GM23338 (cell line): ENCODE measurements at regions not wholly inside any gene's neighbourhood (a gene's known extent, or its start where the extent isn't known, plus 50 kb on each side); places are given as distances from the start of the nearest gene placed in this dataset.

Source experiments
- ATAC-seq: fragments of 200-7000 bp; cut with Tn5 transposase; 3 replicates; pipeline ENCODE4 v1.9.1; 2020
- DNase-seq: peaks from one replicate; pipeline ENCODE4 v3.0.0-alpha.2; 2015; ENCODE audit warnings: low spot score
- H2AFZ ChIP-seq: fragments of 200-600 bp; sonication (generic); 2 replicates; pipeline ENCODE4 v1.8.0; 2016; ENCODE audit warnings: antibody characterized with exemption, mild to moderate bottlenecking, moderate library complexity
- H3F3A ChIP-seq: fragments of 200-600 bp; sonication (generic); replicated peaks from 2 replicates; pipeline ENCODE4 v1.8.0; 2017; ENCODE audit warnings: antibody characterized with exemption, mixed run types, low read depth
- H3K27ac ChIP-seq: fragments of 200-600 bp; sonication (generic); 2 replicates; pipeline ENCODE4 v1.6.1; 2016; ENCODE audit warnings: low read depth
- H3K27me3 ChIP-seq: fragments of 200-600 bp; sonication (generic); 2 replicates; pipeline ENCODE4 v1.8.0; 2016; ENCODE audit warnings: mild to moderate bottlenecking, mixed run types, moderate library complexity; ENCODE audit not compliant: insufficient read depth
- H3K36me3 ChIP-seq: fragments of 200-600 bp; sonication (generic); 2 replicates; pipeline ENCODE4 v1.8.0; 2016; ENCODE audit warnings: mild to moderate bottlenecking; ENCODE audit not compliant: insufficient read depth
- H3K4me1 ChIP-seq: fragments of 200-600 bp; sonication (generic); 2 replicates; pipeline ENCODE4 v1.8.0; 2016; ENCODE audit warnings: mild to moderate bottlenecking, moderate library complexity; ENCODE audit not compliant: insufficient read depth
- H3K4me2 ChIP-seq: fragments of 200-600 bp; sonication (generic); 2 replicates; pipeline ENCODE4 v1.7.1; 2017; ENCODE audit warnings: mixed run types
- H3K4me3 ChIP-seq: fragments of 200-600 bp; sonication (generic); 2 replicates; pipeline ENCODE4 v1.6.1; 2016; ENCODE audit warnings: mixed run types
- H3K79me2 ChIP-seq: fragments of 200-600 bp; sonication (generic); replicated peaks from 2 replicates; pipeline ENCODE4 v1.8.0; 2017; ENCODE audit warnings: mild to moderate bottlenecking; ENCODE audit not compliant: insufficient read depth
- H3K9me2 ChIP-seq: fragments of 200-600 bp; sonication (generic); 2 replicates; pipeline ENCODE4 v1.8.0; 2017; ENCODE audit not compliant: insufficient read depth
- H4K20me1 ChIP-seq: fragments of 200-600 bp; sonication (generic); replicated peaks from 2 replicates; pipeline ENCODE4 v1.8.0; 2017; ENCODE audit warnings: mild to moderate bottlenecking; ENCODE audit not compliant: insufficient read depth
- H3K27ac Mint-ChIP-seq: 2 replicates; pipeline ENCODE4 v1.8.0; 2020; ENCODE audit warnings: inconsistent platforms, mild to moderate bottlenecking, moderate library complexity, mixed read lengths
- H3K27me3 Mint-ChIP-seq: 3 replicates; pipeline ENCODE4 v1.8.0; 2022; ENCODE audit warnings: low read depth, mild to moderate bottlenecking, moderate library complexity, mixed read lengths, inconsistent platforms; ENCODE audit not compliant: insufficient read depth, poor library complexity
- H3K36me3 Mint-ChIP-seq: 3 replicates; pipeline ENCODE4 v1.8.0; 2021; ENCODE audit warnings: low read depth, mild to moderate bottlenecking, inconsistent platforms, moderate library complexity, mixed read lengths
- H3K4me1 Mint-ChIP-seq: 3 replicates; pipeline ENCODE4 v1.8.0; 2020; ENCODE audit warnings: mild to moderate bottlenecking, inconsistent platforms, mixed read lengths
- H3K4me3 Mint-ChIP-seq: 3 replicates; pipeline ENCODE4 v1.8.0; 2021; ENCODE audit warnings: moderate library complexity, mild to moderate bottlenecking, inconsistent platforms, mixed read lengths
- H3K9me3 Mint-ChIP-seq: 3 replicates; pipeline ENCODE4 v1.8.0; 2020; ENCODE audit warnings: moderate library complexity, mild to moderate bottlenecking, inconsistent platforms, mixed read lengths
- CREB1 ChIP-seq: fragments of 250-450 bp; sonication (Bioruptor Pico); IDR thresholded peaks from 2 replicates; pipeline ENCODE4 v1.5.0; 2020; ENCODE audit warnings: low read depth, mild to moderate bottlenecking, moderate library complexity
- EZH2 ChIP-seq: fragments of 200-600 bp; sonication (generic); IDR thresholded peaks from one replicate; pipeline ENCODE4 v1.8.0; 2017; ENCODE audit warnings: antibody characterized with exemption, mild to moderate bottlenecking, low read depth; ENCODE audit not compliant: unreplicated experiment
- EZH2phosphoT487 ChIP-seq: fragments of 200-600 bp; sonication (generic); IDR thresholded peaks from one replicate; pipeline ENCODE4 v1.8.1; 2018; ENCODE audit warnings: antibody characterized with exemption; ENCODE audit not compliant: unreplicated experiment
- JUNB ChIP-seq: IDR thresholded peaks from one replicate; pipeline ENCODE4 v1.6.1; 2016; ENCODE audit warnings: antibody characterized with exemption; ENCODE audit not compliant: unreplicated experiment
- NANOG ChIP-seq: IDR thresholded peaks from 2 replicates; pipeline ENCODE4 v1.6.1; 2016; ENCODE audit warnings: antibody characterized with exemption, borderline replicate concordance
- POLR2AphosphoS5 ChIP-seq: IDR thresholded peaks from 2 replicates; pipeline ENCODE4 v1.6.1; 2016; ENCODE audit warnings: antibody characterized with exemption, low read depth
- STAT1 ChIP-seq: IDR thresholded peaks from one replicate; pipeline ENCODE4 v1.6.1; 2016; ENCODE audit warnings: antibody characterized with exemption; ENCODE audit not compliant: unreplicated experiment
- ZNF114 ChIP-seq: fragments of 250-450 bp; sonication (Bioruptor Pico); IDR thresholded peaks from 2 replicates; pipeline ENCODE4 v1.5.0; 2020; ENCODE audit warnings: mild to moderate bottlenecking, moderate library complexity
- ZNF331 ChIP-seq: fragments of 250-450 bp; sonication (Bioruptor Pico); IDR thresholded peaks from 2 replicates; pipeline ENCODE4 v1.5.0; 2020; ENCODE audit warnings: low read depth, mild to moderate bottlenecking, moderate library complexity
- TF ChIP-seq, protein P1 (sequence below): IDR thresholded peaks from one replicate; pipeline ENCODE4 v1.6.1; 2018; ENCODE audit warnings: antibody characterized with exemption; ENCODE audit not compliant: unreplicated experiment
- TF ChIP-seq, protein P2 (sequence below): IDR thresholded peaks from 2 replicates; pipeline ENCODE4 v1.6.1; 2016; ENCODE audit warnings: antibody characterized with exemption
- TF ChIP-seq, protein P3 (sequence below): fragments of 250-450 bp; sonication (Bioruptor Pico); IDR thresholded peaks from 2 replicates; pipeline ENCODE4 v1.5.0; 2020; ENCODE audit warnings: mild to moderate bottlenecking, moderate library complexity
- TF ChIP-seq, protein P4 (sequence below), 2 experiments: fragments of 200-600 bp in 1 of 2; sonication (generic) in 1 of 2; conservative IDR thresholded peaks; 2 replicates each; pipeline versions ENCODE4 v1.5.1 to v1.6.1; 2016 to 2017; ENCODE audit warnings: antibody characterized with exemption in 2 of 2, low read depth in 2 of 2, mild to moderate bottlenecking in 2 of 2, moderate library complexity in 1 of 2

DNA sequence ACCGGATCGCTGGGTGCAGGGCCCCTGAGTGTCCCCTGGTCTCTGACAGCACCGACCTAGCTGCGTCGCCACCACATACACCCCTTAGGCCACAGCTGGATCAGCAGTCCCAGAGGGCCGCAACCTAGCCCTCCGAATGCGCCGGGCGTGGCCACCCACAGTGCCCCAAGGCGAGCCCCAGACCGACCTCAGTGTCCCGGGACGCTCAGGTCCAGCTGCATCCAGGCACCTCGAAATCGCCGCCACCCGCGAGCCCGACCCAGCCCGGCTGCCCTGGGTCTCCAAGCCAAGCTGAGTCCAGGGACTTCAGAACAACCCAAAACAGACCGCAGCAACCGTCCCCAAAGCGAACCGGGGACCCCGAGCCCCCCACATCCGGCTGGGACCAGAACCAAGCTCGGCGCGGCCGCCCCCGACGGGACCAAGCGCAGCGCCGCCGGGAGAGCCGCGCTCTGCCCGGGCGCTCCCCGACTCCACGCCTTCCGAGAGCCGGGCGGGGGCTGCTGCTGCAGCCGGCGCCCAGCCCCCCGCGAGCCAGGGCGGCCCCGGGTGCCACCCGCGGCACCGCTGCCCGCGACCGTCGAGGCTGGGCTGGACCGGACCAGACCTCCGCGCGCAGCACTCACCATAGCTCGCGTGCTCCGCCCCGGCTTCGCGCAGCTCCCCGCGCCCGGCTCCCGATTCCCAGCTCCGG lies 54.6 kb upstream of the ECE1 start:
- no peak overlapping the region for H3K27ac Mint-ChIP-seq
- H2AFZ ChIP-seq: peak overlapping the region; percentile 88; the same call in 1 of the 2 replicates

More for the DNA sequence above, 54.6 kb upstream of the ECE1 start:
- no peaks in the 10 kb centered on the region for H3K9me2 ChIP-seq
- Mint-ChIP-seq H3K4me1 (peaks cover 15% of the 10 kb centered on the region), H3K9me3 (no peaks in the 10 kb centered on the region), H3K27me3 (peaks cover 24% of the 10 kb centered on the region), H3K36me3 (no peaks in the 10 kb centered on the region), H3K4me3 (peak overlapping the region; percentile 81)
- H3K4me2 ChIP-seq: peak overlapping the region; percentile 92
- peak; percentile 45 for DNase-seq
- no peak for TF ChIP-seq EZH2phosphoT487
- no peak for TF ChIP-seq ZNF114
- TF ChIP-seq, protein P1, sequence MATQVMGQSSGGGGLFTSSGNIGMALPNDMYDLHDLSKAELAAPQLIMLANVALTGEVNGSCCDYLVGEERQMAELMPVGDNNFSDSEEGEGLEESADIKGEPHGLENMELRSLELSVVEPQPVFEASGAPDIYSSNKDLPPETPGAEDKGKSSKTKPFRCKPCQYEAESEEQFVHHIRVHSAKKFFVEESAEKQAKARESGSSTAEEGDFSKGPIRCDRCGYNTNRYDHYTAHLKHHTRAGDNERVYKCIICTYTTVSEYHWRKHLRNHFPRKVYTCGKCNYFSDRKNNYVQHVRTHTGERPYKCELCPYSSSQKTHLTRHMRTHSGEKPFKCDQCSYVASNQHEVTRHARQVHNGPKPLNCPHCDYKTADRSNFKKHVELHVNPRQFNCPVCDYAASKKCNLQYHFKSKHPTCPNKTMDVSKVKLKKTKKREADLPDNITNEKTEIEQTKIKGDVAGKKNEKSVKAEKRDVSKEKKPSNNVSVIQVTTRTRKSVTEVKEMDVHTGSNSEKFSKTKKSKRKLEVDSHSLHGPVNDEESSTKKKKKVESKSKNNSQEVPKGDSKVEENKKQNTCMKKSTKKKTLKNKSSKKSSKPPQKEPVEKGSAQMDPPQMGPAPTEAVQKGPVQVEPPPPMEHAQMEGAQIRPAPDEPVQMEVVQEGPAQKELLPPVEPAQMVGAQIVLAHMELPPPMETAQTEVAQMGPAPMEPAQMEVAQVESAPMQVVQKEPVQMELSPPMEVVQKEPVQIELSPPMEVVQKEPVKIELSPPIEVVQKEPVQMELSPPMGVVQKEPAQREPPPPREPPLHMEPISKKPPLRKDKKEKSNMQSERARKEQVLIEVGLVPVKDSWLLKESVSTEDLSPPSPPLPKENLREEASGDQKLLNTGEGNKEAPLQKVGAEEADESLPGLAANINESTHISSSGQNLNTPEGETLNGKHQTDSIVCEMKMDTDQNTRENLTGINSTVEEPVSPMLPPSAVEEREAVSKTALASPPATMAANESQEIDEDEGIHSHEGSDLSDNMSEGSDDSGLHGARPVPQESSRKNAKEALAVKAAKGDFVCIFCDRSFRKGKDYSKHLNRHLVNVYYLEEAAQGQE: no peak
- no peak for TF ChIP-seq STAT1
- TF ChIP-seq CREB1 (CRISPR knock-in tag): no peak
- no peak for TF ChIP-seq EZH2
- no peak for TF ChIP-seq JUNB
- TF ChIP-seq NANOG: no peak
- no peak for TF ChIP-seq ZNF331 (CRISPR knock-in tag)
- TF ChIP-seq, protein P2, sequence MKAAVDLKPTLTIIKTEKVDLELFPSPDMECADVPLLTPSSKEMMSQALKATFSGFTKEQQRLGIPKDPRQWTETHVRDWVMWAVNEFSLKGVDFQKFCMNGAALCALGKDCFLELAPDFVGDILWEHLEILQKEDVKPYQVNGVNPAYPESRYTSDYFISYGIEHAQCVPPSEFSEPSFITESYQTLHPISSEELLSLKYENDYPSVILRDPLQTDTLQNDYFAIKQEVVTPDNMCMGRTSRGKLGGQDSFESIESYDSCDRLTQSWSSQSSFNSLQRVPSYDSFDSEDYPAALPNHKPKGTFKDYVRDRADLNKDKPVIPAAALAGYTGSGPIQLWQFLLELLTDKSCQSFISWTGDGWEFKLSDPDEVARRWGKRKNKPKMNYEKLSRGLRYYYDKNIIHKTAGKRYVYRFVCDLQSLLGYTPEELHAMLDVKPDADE: no peak
- TF ChIP-seq, protein P3, sequence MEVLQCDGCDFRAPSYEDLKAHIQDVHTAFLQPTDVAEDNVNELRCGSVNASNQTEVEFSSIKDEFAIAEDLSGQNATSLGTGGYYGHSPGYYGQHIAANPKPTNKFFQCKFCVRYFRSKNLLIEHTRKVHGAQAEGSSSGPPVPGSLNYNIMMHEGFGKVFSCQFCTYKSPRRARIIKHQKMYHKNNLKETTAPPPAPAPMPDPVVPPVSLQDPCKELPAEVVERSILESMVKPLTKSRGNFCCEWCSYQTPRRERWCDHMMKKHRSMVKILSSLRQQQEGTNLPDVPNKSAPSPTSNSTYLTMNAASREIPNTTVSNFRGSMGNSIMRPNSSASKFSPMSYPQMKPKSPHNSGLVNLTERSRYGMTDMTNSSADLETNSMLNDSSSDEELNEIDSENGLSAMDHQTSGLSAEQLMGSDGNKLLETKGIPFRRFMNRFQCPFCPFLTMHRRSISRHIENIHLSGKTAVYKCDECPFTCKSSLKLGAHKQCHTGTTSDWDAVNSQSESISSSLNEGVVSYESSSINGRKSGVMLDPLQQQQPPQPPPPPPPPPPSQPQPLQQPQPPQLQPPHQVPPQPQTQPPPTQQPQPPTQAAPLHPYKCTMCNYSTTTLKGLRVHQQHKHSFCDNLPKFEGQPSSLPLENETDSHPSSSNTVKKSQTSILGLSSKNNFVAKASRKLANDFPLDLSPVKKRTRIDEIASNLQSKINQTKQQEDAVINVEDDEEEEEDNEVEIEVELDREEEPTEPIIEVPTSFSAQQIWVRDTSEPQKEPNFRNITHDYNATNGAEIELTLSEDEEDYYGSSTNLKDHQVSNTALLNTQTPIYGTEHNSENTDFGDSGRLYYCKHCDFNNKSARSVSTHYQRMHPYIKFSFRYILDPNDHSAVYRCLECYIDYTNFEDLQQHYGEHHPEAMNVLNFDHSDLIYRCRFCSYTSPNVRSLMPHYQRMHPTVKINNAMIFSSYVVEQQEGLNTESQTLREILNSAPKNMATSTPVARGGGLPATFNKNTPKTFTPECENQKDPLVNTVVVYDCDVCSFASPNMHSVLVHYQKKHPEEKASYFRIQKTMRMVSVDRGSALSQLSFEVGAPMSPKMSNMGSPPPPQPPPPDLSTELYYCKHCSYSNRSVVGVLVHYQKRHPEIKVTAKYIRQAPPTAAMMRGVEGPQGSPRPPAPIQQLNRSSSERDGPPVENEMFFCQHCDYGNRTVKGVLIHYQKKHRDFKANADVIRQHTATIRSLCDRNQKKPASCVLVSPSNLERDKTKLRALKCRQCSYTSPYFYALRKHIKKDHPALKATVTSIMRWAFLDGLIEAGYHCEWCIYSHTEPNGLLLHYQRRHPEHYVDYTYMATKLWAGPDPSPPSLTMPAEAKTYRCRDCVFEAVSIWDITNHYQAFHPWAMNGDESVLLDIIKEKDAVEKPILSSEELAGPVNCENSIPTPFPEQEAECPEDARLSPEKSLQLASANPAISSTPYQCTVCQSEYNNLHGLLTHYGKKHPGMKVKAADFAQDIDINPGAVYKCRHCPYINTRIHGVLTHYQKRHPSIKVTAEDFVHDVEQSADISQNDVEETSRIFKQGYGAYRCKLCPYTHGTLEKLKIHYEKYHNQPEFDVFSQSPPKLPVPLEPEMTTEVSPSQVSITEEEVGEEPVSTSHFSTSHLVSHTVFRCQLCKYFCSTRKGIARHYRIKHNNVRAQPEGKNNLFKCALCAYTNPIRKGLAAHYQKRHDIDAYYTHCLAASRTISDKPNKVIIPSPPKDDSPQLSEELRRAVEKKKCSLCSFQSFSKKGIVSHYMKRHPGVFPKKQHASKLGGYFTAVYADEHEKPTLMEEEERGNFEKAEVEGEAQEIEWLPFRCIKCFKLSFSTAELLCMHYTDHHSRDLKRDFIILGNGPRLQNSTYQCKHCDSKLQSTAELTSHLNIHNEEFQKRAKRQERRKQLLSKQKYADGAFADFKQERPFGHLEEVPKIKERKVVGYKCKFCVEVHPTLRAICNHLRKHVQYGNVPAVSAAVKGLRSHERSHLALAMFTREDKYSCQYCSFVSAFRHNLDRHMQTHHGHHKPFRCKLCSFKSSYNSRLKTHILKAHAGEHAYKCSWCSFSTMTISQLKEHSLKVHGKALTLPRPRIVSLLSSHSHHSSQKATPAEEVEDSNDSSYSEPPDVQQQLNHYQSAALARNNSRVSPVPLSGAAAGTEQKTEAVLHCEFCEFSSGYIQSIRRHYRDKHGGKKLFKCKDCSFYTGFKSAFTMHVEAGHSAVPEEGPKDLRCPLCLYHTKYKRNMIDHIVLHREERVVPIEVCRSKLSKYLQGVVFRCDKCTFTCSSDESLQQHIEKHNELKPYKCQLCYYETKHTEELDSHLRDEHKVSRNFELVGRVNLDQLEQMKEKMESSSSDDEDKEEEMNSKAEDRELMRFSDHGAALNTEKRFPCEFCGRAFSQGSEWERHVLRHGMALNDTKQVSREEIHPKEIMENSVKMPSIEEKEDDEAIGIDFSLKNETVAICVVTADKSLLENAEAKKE (CRISPR knock-in tag): no peak
- TF ChIP-seq, protein P4, sequence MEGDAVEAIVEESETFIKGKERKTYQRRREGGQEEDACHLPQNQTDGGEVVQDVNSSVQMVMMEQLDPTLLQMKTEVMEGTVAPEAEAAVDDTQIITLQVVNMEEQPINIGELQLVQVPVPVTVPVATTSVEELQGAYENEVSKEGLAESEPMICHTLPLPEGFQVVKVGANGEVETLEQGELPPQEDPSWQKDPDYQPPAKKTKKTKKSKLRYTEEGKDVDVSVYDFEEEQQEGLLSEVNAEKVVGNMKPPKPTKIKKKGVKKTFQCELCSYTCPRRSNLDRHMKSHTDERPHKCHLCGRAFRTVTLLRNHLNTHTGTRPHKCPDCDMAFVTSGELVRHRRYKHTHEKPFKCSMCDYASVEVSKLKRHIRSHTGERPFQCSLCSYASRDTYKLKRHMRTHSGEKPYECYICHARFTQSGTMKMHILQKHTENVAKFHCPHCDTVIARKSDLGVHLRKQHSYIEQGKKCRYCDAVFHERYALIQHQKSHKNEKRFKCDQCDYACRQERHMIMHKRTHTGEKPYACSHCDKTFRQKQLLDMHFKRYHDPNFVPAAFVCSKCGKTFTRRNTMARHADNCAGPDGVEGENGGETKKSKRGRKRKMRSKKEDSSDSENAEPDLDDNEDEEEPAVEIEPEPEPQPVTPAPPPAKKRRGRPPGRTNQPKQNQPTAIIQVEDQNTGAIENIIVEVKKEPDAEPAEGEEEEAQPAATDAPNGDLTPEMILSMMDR (conservative IDR thresholded peaks at IDR 0.05; ENCODE audit: low read depth in 2 of 2): no peak
- TF ChIP-seq POLR2AphosphoS5: no peak
- peaks cover 33% of the 10 kb centered on the region for H3K79me2 ChIP-seq
- H3F3A ChIP-seq: no peaks in the 10 kb centered on the region
- H3K27ac ChIP-seq: no peak overlapping the region
- peaks cover 17% of the 10 kb centered on the region for H3K4me1 ChIP-seq
- H3K36me3 ChIP-seq: no peaks in the 10 kb centered on the region
- H4K20me1 ChIP-seq: peaks cover 10% of the 10 kb centered on the region
- ATAC-seq: peak; percentile 50
- peaks cover 32% of the 10 kb centered on the region for H3K27me3 ChIP-seq
- peak overlapping the region; percentile 87 for H3K4me3 ChIP-seq
